A673 (cell line): ENCODE measurements at regions not wholly inside any gene's neighbourhood (a gene's known extent, or its start where the extent isn't known, plus 50 kb on each side); places are given as distances from the start of the nearest gene placed in this dataset.

ENCODE experiments used
- EZH2 ChIP-seq: fragments of 200-600 bp; sonication (generic); IDR thresholded peaks from 2 replicates; pipeline ENCODE4 v1.6.1; 2017; ENCODE audit warnings: borderline replicate concordance, low read depth, mild to moderate bottlenecking, mixed read lengths, antibody characterized with exemption, low read length; ENCODE audit not compliant: poor library complexity, severe bottlenecking
- TF ChIP-seq, protein P1 (sequence below): fragments of 300-800, 200-600 bp; sonication (generic); conservative IDR thresholded peaks from 2 replicates; pipeline ENCODE4 v1.5.1; 2017; ENCODE audit warnings: low read depth, mild to moderate bottlenecking, antibody characterized with exemption, low read length, moderate library complexity, mixed read lengths

DNA sequence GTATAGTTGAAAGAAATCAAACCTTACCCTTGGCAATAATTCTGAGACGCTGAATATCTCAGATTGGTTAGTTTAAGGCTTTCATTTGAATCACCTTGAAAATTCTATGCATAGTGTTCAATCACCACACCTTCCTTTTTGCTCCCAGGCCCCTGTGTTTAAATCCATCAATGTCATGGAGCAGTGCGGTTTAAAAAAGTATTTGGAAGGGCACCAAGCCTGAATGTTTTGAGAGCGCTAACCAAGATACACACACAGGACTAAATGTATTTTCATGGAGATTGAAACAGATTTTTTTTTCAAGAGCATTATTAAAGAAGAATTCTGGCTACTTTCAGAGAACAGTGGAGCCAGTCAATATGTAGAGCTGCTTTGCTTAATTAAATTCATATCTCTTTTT, 195.7 kb downstream of the CENPW start:
- TF ChIP-seq, protein P1, sequence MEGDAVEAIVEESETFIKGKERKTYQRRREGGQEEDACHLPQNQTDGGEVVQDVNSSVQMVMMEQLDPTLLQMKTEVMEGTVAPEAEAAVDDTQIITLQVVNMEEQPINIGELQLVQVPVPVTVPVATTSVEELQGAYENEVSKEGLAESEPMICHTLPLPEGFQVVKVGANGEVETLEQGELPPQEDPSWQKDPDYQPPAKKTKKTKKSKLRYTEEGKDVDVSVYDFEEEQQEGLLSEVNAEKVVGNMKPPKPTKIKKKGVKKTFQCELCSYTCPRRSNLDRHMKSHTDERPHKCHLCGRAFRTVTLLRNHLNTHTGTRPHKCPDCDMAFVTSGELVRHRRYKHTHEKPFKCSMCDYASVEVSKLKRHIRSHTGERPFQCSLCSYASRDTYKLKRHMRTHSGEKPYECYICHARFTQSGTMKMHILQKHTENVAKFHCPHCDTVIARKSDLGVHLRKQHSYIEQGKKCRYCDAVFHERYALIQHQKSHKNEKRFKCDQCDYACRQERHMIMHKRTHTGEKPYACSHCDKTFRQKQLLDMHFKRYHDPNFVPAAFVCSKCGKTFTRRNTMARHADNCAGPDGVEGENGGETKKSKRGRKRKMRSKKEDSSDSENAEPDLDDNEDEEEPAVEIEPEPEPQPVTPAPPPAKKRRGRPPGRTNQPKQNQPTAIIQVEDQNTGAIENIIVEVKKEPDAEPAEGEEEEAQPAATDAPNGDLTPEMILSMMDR = no peak
- TF ChIP-seq EZH2 = no peak
